Left renal cortex interstitium (tissue), 4 donors: ENCODE measurements at regions not wholly inside any gene's neighbourhood (a gene's known extent, or its start where the extent isn't known, plus 50 kb on each side); places are given as distances from the start of the nearest gene placed in this dataset.
A peak's percentile ranks its signal among the peaks of the same experiment; 100 is the strongest.

Source experiments
- DNase-seq, 4 donors: peaks; one replicate each; pipeline ENCODE4 v3.0.0-alpha.2; 2013; ENCODE audit warnings: low read depth in 4 of 4, low spot score in 2 of 4, missing footprints in 1 of 4

- DNase-seq = no peak
Measured at GRCh38 chr11:10358696-10359095, 53.8 kb downstream of the ADM start.

DNA sequence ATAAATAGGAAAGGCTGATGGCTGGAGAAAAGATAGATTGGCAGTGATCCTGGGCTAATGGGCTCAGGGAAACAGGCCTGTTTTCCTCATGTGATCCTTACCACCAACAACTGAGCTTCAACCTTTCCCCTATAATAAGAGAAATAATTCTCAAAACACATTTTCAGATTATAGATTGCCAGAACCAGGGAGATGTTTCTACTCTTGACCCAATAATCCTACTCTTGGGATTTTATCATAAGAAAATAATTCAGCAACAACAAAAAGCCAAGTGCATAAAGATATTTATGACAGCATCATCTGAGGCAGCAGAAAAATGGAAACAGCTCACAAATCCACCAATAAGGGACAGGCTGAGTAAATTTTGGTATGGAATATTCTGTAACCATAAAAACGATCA is 54.3 kb downstream of the ADM start:
- DNase-seq = no peak

- no peak for DNase-seq
Measured at GRCh38 chr11:10360835-10361234, 56.0 kb downstream of the ADM start.

DNA sequence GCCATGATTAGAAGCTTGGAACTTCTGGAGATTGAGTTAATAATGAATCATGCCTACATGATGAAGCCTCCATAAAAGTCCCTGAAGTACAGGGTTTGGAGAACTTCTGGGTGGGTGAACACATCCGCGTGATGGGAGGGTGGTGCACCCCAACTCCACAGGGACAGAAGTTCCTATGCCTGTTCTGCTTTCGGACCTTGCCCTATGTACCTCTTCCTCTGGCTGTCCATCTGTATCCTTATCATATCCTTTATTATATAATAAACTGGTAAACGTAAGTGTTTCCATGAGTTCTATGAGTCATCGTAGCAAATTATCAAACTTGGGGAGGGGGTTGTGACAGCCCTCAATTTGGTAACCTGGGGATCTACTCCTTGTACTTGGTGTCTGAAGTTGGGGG is 60.2 kb downstream of the ADM start:
- DNase-seq = no peak

DNA sequence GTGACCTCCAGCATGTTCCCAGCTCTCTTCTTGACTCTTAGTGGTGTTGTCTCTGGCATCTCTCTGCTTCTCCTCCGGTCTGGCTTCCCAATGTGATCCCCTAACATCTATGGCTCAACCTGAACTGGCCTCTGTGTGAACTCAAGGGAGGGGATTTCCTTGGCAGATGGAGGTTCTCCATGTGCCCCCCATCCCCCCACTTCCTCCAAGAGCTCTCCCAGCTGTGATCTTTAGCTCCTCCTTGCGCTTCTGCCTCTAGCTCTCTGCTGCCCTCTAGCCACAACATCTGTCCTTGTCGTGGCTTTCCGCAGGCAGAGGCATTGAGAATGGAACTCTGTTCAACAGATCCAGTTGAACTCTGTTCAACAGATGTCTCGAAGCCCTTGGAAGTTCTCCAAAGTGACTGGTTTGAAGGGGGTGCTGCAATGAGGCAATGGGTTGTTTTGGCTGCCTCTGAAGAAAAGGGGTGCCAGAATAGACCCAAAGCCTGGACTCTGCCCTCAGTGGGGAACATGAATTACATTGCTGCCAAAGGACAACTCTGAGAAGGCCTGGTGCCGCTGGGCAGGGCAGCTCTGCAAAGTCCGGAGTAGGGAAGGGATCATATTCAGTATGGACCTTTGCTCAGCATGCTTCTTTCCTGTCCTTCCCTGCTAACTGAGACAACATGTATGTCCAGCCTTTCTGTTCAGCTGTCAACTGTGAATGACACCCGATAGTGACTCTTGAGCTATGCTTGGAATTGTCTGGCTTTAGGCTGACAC is 61.9 kb downstream of the ADM start:
- peak in 1 of 4 donors; percentile 78 for DNase-seq

- DNase-seq = no peak
Measured at GRCh38 chr11:10371926-10372641, 67.2 kb downstream of the ADM start.

GRCh38 chr11:10373340-10373739 is 68.5 kb downstream of the ADM start:
- DNase-seq = no peak

DNA sequence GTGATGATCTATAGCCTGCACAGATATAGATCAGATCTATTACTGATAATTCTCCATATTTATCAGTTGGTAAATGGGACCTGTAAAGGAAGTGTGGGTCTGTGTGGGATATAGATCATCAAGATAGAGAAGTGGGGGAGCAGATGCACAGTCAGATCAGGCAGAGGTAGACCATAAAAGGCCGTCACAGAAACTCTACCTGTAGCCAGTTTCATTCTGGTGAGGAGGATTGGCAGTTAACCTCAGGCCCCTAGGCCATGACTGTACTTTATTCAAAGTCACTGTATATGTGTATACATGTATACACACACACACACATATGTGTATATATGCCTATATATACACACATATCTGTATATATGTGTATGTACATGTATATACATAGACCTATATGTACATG is 69.1 kb downstream of the ADM start:
- DNase-seq = no peak

- no peak for DNase-seq
Measured at GRCh38 chr11:10374386-10374785, 69.5 kb downstream of the ADM start.

DNA sequence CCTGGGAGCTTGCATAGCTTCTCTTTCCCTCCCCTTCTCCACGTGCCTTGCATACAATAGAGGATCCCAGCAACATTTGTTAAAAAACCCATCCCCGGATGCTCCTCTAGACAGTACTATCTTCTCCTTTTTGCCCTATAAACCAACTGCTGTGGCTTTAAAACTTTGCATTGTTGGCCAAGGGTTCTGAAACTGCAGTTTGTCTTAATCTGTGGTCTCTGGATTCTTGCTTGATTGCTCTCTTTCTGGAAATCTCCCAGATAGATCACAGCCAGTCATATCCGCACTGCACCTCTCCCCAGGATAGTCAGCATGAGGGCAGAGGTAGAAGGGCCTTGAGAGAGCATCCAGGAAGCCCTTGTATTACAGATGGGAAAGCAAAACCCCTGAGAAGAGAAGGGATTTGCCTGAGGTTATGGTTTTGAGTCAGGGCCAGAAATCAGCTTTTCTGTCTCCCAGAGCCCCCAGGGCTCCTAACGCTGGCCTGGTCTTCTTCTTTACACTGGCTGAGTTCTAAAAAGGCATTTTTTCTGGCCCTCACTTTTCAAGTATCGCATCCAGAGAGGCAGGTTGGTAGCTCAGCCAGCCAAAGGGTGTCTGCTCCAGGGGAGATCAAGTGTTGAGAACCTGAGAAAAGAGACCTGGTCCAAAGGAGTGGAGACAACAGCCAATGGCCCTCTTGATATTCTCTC is 70.6 kb downstream of the ADM start:
- no peak for DNase-seq

DNA sequence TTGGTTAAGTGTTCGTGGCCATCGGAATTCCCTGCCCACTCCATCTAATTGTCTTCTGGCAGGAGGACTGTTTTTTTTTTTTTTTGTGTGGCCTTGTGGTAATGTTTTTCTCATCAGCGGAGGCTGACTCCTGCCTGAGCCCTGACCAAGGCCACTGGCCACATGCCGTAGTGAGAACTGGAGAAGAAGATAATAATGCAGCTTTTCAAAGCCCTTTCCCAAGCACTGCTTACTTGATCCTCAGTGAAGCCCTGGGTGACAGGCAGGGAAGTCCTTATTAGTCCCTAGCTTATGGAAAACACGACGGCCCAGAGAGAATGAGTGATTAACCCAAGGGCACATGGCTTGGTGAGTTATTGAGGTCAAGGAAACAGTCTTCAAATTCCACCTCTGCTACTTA is 71.2 kb downstream of the ADM start:
- DNase-seq = no peak

DNA sequence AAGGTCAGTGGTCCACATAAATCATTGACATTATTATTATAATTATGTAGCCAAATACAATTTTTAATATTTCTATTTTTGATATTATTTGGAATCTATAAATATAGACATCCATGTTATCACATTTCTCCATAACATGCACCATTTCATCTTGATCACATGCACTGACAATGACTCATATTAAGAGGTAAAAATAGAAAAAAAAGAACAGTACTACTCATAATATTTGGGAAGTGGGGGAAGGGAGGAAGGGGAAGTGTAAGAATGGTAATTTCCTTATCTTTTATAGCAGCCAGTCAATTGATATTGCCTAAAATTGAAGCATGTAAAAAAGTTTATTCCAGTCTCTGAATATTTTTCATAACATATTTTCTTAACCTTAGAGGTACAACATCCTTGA is 72.3 kb downstream of the ADM start:
- DNase-seq = no peak

DNA sequence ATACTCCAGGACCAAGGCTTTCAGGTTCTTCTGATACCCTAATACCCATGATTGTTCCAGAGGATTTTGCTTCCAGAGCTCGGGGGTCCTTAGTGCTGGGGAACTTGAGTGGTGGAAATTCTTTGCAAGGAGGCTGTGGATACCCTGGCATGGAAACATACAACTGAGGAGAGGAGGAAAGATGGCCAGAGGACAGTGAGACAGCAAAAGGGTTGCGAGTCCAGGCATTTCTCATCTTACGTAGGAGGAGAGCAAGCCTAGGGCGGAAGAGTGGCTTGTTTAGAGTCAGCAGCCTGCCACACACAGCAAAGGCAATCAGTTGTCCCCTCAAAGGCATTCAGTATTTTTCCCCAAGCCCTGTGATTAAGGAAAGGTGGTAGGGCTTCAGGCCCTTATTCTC is 73.5 kb downstream of the ADM start:
- DNase-seq = no peak

DNA sequence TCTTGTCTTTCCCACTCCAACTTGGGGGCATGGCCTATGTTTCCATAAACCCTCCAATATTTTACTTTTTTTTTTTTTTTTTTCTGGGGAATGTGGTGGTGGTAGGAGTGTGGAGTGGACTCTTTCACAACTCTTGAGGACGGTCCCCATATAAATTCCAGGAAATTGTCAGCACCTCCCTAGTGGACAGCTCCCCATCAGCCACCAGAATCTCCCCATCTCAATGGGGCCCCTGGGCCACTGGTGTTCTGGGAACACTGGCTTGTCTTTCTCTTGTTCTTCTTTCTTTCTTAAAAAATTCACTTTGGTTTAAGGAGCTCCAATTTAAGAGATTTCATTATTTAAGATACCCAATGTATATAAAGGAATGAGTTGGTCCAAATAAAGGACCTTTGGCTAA is 74.1 kb downstream of the ADM start:
- DNase-seq = no peak

- DNase-seq = no peak
Measured at GRCh38 chr11:10379426-10379825, 74.6 kb downstream of the ADM start.

DNA sequence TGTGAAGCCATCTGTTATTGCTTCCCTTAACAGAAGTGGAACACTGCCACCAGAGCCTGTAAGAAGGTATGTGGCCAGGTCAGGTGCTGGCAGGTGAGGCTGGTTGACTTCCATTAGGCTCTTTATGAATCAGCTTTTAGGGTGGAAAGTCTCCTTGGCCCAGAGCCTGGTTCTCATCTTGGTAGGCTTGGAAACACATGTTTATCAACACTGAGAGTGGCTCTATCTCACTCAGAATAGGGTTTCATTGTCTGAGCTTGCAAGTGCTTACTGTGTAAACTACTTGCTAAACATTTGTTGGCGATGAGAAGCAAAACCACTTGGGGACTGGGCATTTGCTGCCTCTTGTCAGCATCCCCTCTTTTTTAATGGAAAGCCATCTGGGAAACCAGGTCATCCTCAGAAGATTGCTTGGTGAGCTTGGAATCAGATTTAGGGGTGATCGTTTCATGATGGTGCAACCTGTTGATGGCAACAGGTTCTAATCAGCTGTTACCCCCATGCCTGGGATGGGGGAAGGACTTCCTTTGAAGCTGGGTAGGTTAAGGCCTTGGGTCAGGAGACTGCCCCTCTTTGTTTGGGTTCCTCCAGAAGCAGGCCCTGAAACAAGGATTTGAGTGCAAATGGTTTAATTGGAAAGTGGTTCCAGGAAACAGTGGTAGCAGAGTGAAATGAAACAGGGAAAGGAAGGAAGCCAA is 75.0 kb upstream of the AMPD3 start:
- DNase-seq = no peak

GRCh38 chr11:10380921-10381320 is 74.1 kb upstream of the AMPD3 start:
- no peak for DNase-seq

GRCh38 chr11:10381736-10382135 is 73.3 kb upstream of the AMPD3 start:
- DNase-seq = no peak

- no peak for DNase-seq
Measured at GRCh38 chr11:10382518-10382917, 72.5 kb upstream of the AMPD3 start.

GRCh38 chr11:10385696-10386095 is 69.4 kb upstream of the AMPD3 start:
- no peak for DNase-seq

DNA sequence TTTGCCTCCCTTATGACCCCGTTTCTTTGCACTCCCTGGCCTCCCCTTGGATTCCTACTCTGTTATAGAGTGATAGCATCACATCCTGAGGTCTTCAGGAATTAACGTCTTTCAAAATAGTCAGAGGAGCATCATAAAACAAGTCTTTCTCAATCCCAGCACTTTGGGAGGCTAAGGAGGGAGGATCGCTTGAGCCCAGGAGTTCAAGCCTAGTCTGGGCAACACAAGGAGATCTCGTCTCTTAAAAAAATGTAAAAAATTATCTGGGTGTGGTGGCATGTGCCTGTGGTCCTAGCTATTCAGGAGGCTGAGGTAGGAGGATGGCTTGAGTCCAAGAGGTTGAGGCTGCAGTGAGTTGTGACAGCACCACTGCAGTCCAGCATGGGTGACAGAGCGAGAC is 68.7 kb upstream of the AMPD3 start:
- no peak for DNase-seq
